HG03196 (cell line): ENCODE measurements at regions not wholly inside any gene's neighbourhood (a gene's known extent, or its start where the extent isn't known, plus 50 kb on each side); places are given as distances from the start of the nearest gene placed in this dataset.
A peak's percentile ranks its signal among the peaks of the same experiment; 100 is the strongest.
"Not testable (repeated sequence)": the region's sequence is repeated elsewhere in the genome, so short reads cannot be mapped to it uniquely, and the experiment has no call there.

Source experiments
- ATAC-seq: cut with Tn5 transposase; IDR thresholded peaks from one replicate; pipeline ENCODE4 v1.9.1; 2021; ENCODE audit not compliant: unreplicated experiment

- ATAC-seq = not testable (repeated sequence)
Measured at GRCh38 chr18:53821141-53821540, 403.3 kb downstream of the MBD2 start.

GRCh38 chr18:53819671-53820070 lies 404.8 kb downstream of the MBD2 start:
- ATAC-seq = no peak

- ATAC-seq = no peak
Measured at GRCh38 chr18:53819174-53819573, 405.3 kb downstream of the MBD2 start.

- ATAC-seq = no peak
Measured at GRCh38 chr18:53817976-53818950, 406.2 kb downstream of the MBD2 start.

- ATAC-seq = no peak
Measured at GRCh38 chr18:53800171-53800570, 424.3 kb downstream of the MBD2 start.

GRCh38 chr18:53799134-53799533 lies 425.3 kb downstream of the MBD2 start:
- no peak for ATAC-seq

GRCh38 chr18:53798516-53798915 lies 426.0 kb downstream of the MBD2 start:
- ATAC-seq = no peak

GRCh38 chr18:53797998-53798495 lies 426.4 kb downstream of the MBD2 start:
- no peak for ATAC-seq

- ATAC-seq = peak; percentile 88
Measured at GRCh38 chr18:53796040-53796729, 428.3 kb downstream of the MBD2 start.

- peak; percentile 29 for ATAC-seq
Measured at GRCh38 chr18:53795610-53796009, 428.9 kb downstream of the MBD2 start.

- no peak for ATAC-seq
Measured at GRCh38 chr18:53795061-53795460, 429.4 kb downstream of the MBD2 start.

GRCh38 chr18:53792762-53793161 lies 431.7 kb downstream of the MBD2 start:
- no peak for ATAC-seq

- no peak for ATAC-seq
Measured at GRCh38 chr18:53790786-53791185, 433.7 kb downstream of the MBD2 start.

GRCh38 chr18:53789376-53790247 lies 434.9 kb downstream of the MBD2 start:
- ATAC-seq = no peak

- ATAC-seq = no peak
Measured at GRCh38 chr18:53785811-53786210, 438.7 kb downstream of the MBD2 start.

GRCh38 chr18:53784253-53784652 lies 440.2 kb downstream of the MBD2 start:
- ATAC-seq = no peak

GRCh38 chr18:53780666-53781065 lies 443.8 kb downstream of the MBD2 start:
- no peak for ATAC-seq

- no peak for ATAC-seq
Measured at GRCh38 chr18:53772293-53772692, 452.2 kb downstream of the MBD2 start.

- no peak for ATAC-seq
Measured at GRCh38 chr18:53771664-53772063, 452.8 kb downstream of the MBD2 start.

- no peak for ATAC-seq
Measured at GRCh38 chr18:53765211-53765610, 459.3 kb downstream of the MBD2 start.

- no peak for ATAC-seq
Measured at GRCh38 chr18:53764086-53764485, 460.4 kb downstream of the MBD2 start.
